ENCODE measurements at regions not wholly inside any gene's neighbourhood (a gene's known extent, or its start where the extent isn't known, plus 50 kb on each side); places are given as distances from the start of the nearest gene placed in this dataset.

- no peak overlapping the region for H3K27ac ChIP-seq
- H3K4me3 ChIP-seq (ENCODE audit: low read depth, low read length): no peak overlapping the region
- H3K36me3 ChIP-seq (replicated peaks): no peaks in the 10 kb centered on the region
- no peak for DNase-seq
- in situ Hi-C loops (cut with HindIII; ENCODE audit: low pct_ligation_motif_present, low sequenced_read_pairs): no loop called here
- no peaks in the 10 kb centered on the region for H3K27me3 ChIP-seq (replicated peaks)
- TF ChIP-seq CTCF (IDR thresholded peaks at IDR 0.05; ENCODE audit: low read depth, low read length, missing control alignments): no peak
Observed at GRCh38 chr18:64979791-64980190, 771.0 kb upstream of the CDH7 start.

GRCh38 chr18:64974391-64975125 lies 776.3 kb upstream of the CDH7 start:
- no peaks in the 10 kb centered on the region for H3K27me3 ChIP-seq (replicated peaks)
- no peak overlapping the region for H3K27ac ChIP-seq
- TF ChIP-seq CTCF (IDR thresholded peaks at IDR 0.05; ENCODE audit: low read depth, low read length, missing control alignments): no peak
- in situ Hi-C loops (cut with HindIII; ENCODE audit: low pct_ligation_motif_present, low sequenced_read_pairs): no loop called here
- DNase-seq: no peak
- H3K36me3 ChIP-seq (replicated peaks): no peaks in the 10 kb centered on the region
- H3K4me3 ChIP-seq (ENCODE audit: low read depth, low read length): no peak overlapping the region

DNA sequence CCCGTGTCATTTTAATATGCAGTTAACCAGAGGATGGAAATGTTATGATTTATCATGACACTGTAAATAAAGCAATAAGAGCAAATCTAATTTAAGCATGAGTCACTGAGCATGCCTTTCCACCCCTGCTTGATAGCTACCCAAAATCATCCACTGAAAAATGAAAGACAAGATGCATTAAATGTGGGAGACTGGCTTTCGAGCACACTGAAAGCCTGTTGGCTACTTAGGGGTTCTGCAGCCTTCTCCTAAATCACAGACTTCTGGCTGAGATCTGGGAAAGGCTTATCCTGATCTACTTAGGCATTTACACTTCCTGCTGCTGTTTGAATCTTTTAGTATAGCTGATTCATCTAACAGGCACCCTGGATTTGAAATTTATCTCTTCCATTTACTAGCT lies 778.3 kb upstream of the CDH7 start:
- Histone ChIP-seq H3K27me3 (replicated peaks) (no peaks in the 10 kb centered on the region), H3K27ac (no peak overlapping the region), H3K36me3 (replicated peaks) (no peaks in the 10 kb centered on the region), H3K4me3 (ENCODE audit: low read depth, low read length) (no peak overlapping the region)
- in situ Hi-C loops (cut with HindIII; ENCODE audit: low pct_ligation_motif_present, low sequenced_read_pairs): no loop called here
- no peak for TF ChIP-seq CTCF (IDR thresholded peaks at IDR 0.05; ENCODE audit: low read depth, low read length, missing control alignments)
- no peak for DNase-seq

GRCh38 chr18:64966667-64967066 lies 784.1 kb upstream of the CDH7 start:
- no peak for DNase-seq
- in situ Hi-C loops (cut with HindIII; ENCODE audit: low pct_ligation_motif_present, low sequenced_read_pairs): no loop called here
- Histone ChIP-seq H3K4me3 (ENCODE audit: low read depth, low read length) (no peak overlapping the region), H3K36me3 (replicated peaks) (no peaks in the 10 kb centered on the region), H3K27me3 (replicated peaks) (no peaks in the 10 kb centered on the region), H3K27ac (no peak overlapping the region)
- TF ChIP-seq CTCF (IDR thresholded peaks at IDR 0.05; ENCODE audit: low read depth, low read length, missing control alignments): no peak

DNA sequence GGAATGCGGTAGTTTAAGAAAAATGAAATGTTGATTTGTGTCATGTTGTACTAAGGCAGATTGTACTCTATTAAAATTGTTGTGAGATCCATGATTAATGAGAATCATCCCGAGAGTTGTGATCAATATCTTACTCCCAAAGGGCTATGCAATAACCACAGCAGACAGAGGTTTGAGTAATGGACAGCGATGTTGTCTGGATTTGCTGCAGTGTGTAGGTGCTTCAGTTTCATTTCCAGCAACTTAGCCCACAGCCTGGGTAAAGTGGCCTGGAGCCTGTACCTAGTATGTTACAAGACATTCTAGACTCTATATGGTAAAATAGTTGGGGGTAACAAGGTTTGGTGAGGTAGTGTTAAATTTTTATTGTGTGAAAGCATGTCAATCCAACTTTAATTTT lies 794.3 kb upstream of the CDH7 start:
- Histone ChIP-seq H3K27me3 (replicated peaks) (no peaks in the 10 kb centered on the region), H3K4me3 (ENCODE audit: low read depth, low read length) (no peak overlapping the region), H3K27ac (no peak overlapping the region), H3K36me3 (replicated peaks) (no peaks in the 10 kb centered on the region)
- no peak for DNase-seq
- no peak for TF ChIP-seq CTCF (IDR thresholded peaks at IDR 0.05; ENCODE audit: low read depth, low read length, missing control alignments)
- in situ Hi-C loops (cut with HindIII; ENCODE audit: low pct_ligation_motif_present, low sequenced_read_pairs): no loop called here

- Histone ChIP-seq H3K27ac (no peak overlapping the region), H3K4me3 (ENCODE audit: low read depth, low read length) (no peak overlapping the region), H3K27me3 (replicated peaks) (no peaks in the 10 kb centered on the region), H3K36me3 (replicated peaks) (no peaks in the 10 kb centered on the region)
- no peak for TF ChIP-seq CTCF (IDR thresholded peaks at IDR 0.05; ENCODE audit: low read depth, low read length, missing control alignments)
- in situ Hi-C loops (cut with HindIII; ENCODE audit: low pct_ligation_motif_present, low sequenced_read_pairs): no loop called here
- DNase-seq: no peak
Observed at GRCh38 chr18:64949885-64950284, 800.9 kb upstream of the CDH7 start.

All from brain microvascular endothelial cell (primary cell).